ENCODE measurements at regions not wholly inside any gene's neighbourhood (a gene's known extent, or its start where the extent isn't known, plus 50 kb on each side); places are given as distances from the start of the nearest gene placed in this dataset.

DNA sequence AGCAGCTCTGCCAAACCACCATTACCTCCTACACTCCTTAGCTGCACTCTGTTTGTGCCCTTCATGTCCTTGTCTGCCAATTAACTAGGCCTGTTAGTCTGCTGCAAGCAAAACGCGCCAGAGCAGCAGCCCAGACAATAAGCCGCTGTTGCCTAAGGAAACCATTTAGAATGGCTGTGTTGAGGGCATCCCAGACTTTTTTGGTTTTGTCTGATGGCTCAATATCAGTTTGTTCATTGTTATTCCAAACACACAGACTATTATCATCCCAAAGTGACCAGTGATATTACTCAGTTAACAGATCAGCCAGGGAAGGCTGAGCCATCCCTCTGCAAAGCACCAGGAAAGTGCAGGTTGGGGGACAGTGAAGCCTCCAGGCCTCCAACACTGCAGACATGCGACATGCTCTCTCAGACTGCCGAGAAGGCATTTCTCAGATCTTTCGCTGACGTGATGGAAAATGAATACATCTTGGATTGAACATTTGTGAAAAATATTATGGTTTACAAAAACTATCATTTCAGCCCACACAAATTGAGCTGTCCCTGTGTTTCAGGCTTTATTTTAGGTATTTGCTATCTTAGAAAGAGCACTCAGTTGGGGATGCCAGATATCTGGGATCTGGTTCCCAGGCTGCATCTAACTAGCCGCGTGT, 182.0 kb upstream of the HNRNPA3 start:
- DNase-seq (ENCODE audit: low spot score) = no peak
- H3K9me3 ChIP-seq (ENCODE audit: control insufficient read depth in 4 of 4, low read length in 3 of 4) = peaks cover 0 to 1% (median 0%) of the 10 kb centered on the region in 4 donors
- H3K36me3 ChIP-seq (ENCODE audit: control insufficient read depth in 4 of 4, insufficient read depth in 3 of 4, low read depth in 1 of 4, low read length in 3 of 4) = no peaks in the 10 kb centered on the region
- no peak overlapping the region for H3K4me3 ChIP-seq (ENCODE audit: low read depth in 1 of 3, low read length in 3 of 3)
- H3K27ac ChIP-seq (ENCODE audit: low read depth in 1 of 2, low read length in 2 of 2) = no peak overlapping the region
- no peaks in the 10 kb centered on the region for H3K4me1 ChIP-seq (ENCODE audit: control insufficient read depth in 4 of 4, insufficient read depth in 4 of 4, low read length in 3 of 4)
- WGBS = 76% methylated on average over 9 of the region's 9 CpGs
- H3K27me3 ChIP-seq (ENCODE audit: control insufficient read depth in 4 of 4, insufficient read depth in 4 of 4, low read length in 3 of 4) = peaks cover 0 to 3% (median 0%) of the 10 kb centered on the region in 4 donors
- TF ChIP-seq SP1 (IDR thresholded peaks at IDR 0.05) = no peak
- TF ChIP-seq, protein P1, sequence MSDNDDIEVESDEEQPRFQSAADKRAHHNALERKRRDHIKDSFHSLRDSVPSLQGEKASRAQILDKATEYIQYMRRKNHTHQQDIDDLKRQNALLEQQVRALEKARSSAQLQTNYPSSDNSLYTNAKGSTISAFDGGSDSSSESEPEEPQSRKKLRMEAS (IDR thresholded peaks at IDR 0.05) = no peak
- no peak for TF ChIP-seq GABPA (IDR thresholded peaks at IDR 0.05 in 1 of 2, conservative IDR thresholded peaks at IDR 0.05 in 1 of 2)
- TF ChIP-seq, protein P2, sequence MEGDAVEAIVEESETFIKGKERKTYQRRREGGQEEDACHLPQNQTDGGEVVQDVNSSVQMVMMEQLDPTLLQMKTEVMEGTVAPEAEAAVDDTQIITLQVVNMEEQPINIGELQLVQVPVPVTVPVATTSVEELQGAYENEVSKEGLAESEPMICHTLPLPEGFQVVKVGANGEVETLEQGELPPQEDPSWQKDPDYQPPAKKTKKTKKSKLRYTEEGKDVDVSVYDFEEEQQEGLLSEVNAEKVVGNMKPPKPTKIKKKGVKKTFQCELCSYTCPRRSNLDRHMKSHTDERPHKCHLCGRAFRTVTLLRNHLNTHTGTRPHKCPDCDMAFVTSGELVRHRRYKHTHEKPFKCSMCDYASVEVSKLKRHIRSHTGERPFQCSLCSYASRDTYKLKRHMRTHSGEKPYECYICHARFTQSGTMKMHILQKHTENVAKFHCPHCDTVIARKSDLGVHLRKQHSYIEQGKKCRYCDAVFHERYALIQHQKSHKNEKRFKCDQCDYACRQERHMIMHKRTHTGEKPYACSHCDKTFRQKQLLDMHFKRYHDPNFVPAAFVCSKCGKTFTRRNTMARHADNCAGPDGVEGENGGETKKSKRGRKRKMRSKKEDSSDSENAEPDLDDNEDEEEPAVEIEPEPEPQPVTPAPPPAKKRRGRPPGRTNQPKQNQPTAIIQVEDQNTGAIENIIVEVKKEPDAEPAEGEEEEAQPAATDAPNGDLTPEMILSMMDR (IDR thresholded peaks at IDR 0.05; ENCODE audit: low read depth, low read length, missing input control) = no peak
- TF ChIP-seq REST (IDR thresholded peaks at IDR 0.05) = no peak
- TF ChIP-seq EGR1 (IDR thresholded peaks at IDR 0.05; ENCODE audit: low read depth in 2 of 2) = no peak
- no peak for TF ChIP-seq HNF4A (conservative IDR thresholded peaks at IDR 0.05)
- no peak for TF ChIP-seq NR2F2 (IDR thresholded peaks at IDR 0.05)
- TF ChIP-seq RAD21 (IDR thresholded peaks at IDR 0.05) = no peak
- no peak for TF ChIP-seq FOXA1 (IDR thresholded peaks at IDR 0.05)
- TF ChIP-seq ATF3 (IDR thresholded peaks at IDR 0.05) = no peak
- TF ChIP-seq TAF1 (conservative IDR thresholded peaks at IDR 0.05) = no peak
- no peak overlapping the region for H3K9ac ChIP-seq (ENCODE audit: low read depth in 1 of 2, low read length in 2 of 2)

- no peak for DNase-seq (ENCODE audit: low spot score)
- no peak overlapping the region for H3K9ac ChIP-seq (ENCODE audit: low read depth in 1 of 2, low read length in 2 of 2)
- no peaks in the 10 kb centered on the region for H3K36me3 ChIP-seq (ENCODE audit: control insufficient read depth in 4 of 4, insufficient read depth in 3 of 4, low read depth in 1 of 4, low read length in 3 of 4)
- H3K4me1 ChIP-seq (ENCODE audit: control insufficient read depth in 4 of 4, insufficient read depth in 4 of 4, low read length in 3 of 4) = no peaks in the 10 kb centered on the region
- no peak overlapping the region for H3K4me3 ChIP-seq (ENCODE audit: low read depth in 1 of 3, low read length in 3 of 3)
- WGBS = 73% methylated on average over 3 of the region's 3 CpGs
- TF ChIP-seq REST (IDR thresholded peaks at IDR 0.05) (no peak), HNF4G (IDR thresholded peaks at IDR 0.05) (no peak), YY1 (IDR thresholded peaks at IDR 0.05) (no peak)
- TF ChIP-seq, protein P2 (IDR thresholded peaks at IDR 0.05; ENCODE audit: low read depth, low read length, missing input control) = no peak
- no peak overlapping the region for H3K27ac ChIP-seq (ENCODE audit: low read depth in 1 of 2, low read length in 2 of 2)
- H3K27me3 ChIP-seq (ENCODE audit: control insufficient read depth in 4 of 4, insufficient read depth in 4 of 4, low read length in 3 of 4) = peaks cover 0 to 3% (median 0%) of the 10 kb centered on the region in 4 donors
- peaks cover 0 to 2% (median under 1%) of the 10 kb centered on the region in 4 donors for H3K9me3 ChIP-seq (ENCODE audit: control insufficient read depth in 4 of 4, low read length in 3 of 4)
Measured at GRCh38 chr2:177031438-177032180, 181.0 kb upstream of the HNRNPA3 start.
